Muscle of back (tissue), 3 donors: ENCODE measurements at regions not wholly inside any gene's neighbourhood (a gene's known extent, or its start where the extent isn't known, plus 50 kb on each side); places are given as distances from the start of the nearest gene placed in this dataset.
A peak's percentile ranks its signal among the peaks of the same experiment; 100 is the strongest.

Experiments
- DNase-seq, 3 donors: peaks; one replicate each; pipeline versions ENCODE4 v3.0.0 to v3.0.0-alpha.2; 2013

DNA sequence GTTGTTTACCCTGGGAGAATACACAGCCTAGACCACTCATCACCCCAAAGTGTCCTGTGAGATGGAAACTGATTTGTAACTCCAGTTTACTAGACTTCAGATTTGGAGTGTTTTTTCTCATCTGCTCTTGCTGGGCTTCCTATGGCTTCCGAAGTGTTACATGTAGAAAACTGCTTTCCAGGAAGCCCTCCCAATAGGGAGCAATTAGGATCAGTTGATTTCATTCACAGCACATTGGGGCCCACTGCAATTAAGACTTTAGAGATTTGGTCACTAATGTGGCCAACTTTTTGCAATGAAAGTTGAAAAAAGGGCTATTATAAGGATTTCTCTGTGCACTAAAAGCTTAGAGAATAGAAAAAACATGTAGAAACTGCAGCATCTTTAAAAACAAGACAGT lies 656.6 kb upstream of the CHAC2 start:
- no peak for DNase-seq

- no peak for DNase-seq
These were observed 659.4 kb upstream of the CHAC2 start for GRCh38 chr2:53108246-53108645.

- peak in 1 of 3 donors; percentile 15 for DNase-seq
These were observed 663.3 kb upstream of the CHAC2 start for GRCh38 chr2:53104263-53104662.

DNA sequence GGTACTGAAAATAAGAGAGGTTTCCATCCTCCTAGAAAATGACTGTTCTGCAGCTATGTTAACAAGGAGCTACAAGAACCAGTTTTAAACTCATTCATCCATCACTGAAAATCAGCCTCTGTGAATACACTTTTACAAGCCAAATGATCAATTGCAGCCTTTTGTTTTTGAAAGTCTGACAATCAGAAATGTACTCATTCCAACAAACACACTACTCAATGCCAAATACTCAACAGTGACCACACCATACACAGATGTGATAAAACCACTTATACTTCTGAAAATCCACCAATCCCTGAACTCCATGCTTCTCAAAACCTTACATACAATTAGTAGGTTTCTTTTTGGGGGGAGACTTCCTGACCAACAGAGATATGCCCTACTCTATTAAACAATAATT lies 663.9 kb upstream of the CHAC2 start:
- DNase-seq = no peak

DNA sequence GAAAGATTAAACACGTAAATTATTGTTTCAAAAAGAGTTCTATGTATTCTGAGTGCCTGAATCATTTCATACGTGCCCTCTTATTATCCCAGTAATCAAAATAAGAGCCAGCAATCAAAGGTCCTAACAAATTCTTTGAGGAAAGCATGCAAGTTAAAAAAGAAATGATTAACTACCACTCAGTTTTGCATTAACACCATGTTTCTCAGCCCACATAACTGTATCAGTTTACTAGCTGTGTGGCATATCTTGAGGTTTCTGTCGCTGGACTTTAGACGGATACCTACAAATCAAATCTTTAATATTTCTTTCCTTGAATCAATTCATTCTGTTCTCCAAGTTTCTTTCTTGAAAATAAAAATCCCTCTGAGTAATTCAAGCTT lies 668.9 kb upstream of the CHAC2 start:
- no peak for DNase-seq

GRCh38 chr2:53096351-53096750 lies 671.3 kb upstream of the CHAC2 start:
- no peak for DNase-seq

DNA sequence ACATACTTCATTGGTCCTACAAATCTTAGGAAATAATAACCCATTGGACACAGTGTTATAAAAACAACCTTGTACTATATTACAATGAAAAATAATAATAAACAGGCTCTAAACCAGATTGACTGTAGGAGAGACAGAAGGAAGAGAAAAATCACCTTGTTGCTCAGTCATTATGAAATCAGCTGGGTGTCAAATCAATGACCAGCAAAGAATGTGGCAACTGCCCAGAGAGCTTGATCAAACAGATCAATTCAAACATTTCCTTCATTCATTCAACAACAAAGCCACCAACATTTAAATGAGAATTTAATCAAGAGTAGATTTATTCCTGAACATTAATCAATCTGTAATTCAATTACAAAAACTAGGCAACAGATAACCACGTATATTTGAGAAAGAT lies 671.9 kb upstream of the CHAC2 start:
- no peak for DNase-seq

DNA sequence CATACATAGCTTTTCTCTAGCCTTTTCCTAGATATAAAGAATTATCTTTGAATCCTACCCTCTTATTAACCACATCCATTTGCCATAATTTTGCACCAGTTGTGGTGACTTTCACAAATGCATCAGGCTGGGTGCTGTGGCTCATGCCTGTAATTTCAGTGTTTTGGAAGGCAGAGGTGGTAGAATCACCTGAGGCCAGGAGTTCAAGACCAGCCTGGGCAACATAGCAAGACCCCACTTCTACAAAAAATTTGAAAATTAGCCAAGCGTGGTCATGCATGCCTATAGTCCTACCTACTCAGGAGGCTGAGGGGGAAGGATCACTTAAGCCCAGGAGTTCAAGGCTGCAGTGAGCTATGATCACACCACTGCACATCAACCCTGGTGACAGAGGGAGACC lies 672.4 kb upstream of the CHAC2 start:
- no peak for DNase-seq

DNA sequence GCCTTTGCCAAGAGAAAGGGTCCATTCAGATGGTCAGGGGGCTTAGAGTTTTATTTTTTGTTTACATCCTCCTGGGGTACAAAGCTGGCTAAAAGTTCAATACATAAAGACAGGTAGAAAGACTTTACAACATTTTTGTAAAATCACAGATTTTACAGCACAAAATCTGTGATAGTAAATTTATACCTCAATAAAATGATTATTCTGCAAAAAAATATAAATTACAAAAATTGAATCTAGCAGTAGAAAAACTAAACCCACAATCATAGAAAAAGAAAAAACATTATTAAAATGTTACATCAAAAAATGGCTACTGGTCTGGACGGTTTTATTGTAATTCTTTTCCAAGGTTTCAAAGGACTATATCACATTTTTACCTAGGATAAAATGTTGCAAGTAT lies 674.2 kb upstream of the CHAC2 start:
- no peak for DNase-seq

GRCh38 chr2:53091183-53091582 lies 676.4 kb upstream of the CHAC2 start:
- DNase-seq = no peak

DNA sequence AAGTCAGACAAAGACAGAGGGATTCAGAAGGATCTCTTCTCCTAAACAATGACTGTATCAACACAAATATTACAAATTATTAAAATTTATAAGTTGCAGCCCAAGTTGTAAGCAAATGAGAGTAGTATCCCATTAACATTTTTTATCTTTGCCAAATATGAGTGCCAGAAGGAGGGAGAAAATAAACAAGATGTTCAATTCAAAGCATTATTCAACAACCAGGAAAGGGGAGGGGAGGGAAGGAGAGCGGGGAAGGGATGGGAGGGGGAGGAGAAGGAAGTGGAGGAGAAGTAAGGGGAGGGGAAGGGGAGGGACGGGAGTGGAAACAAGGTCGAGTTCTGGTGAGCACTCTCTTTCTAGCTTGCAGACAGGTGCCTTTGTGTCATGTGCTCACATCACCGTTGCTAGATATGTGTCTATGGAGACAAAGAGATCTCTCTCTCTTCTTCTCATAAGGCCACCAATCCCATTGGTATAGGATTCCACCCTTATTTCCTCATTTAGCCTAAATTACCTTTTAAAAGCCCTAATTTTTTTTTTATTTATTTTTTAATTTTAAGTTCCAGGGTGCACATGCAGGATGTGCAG lies 679.6 kb upstream of the CHAC2 start:
- DNase-seq = no peak

DNA sequence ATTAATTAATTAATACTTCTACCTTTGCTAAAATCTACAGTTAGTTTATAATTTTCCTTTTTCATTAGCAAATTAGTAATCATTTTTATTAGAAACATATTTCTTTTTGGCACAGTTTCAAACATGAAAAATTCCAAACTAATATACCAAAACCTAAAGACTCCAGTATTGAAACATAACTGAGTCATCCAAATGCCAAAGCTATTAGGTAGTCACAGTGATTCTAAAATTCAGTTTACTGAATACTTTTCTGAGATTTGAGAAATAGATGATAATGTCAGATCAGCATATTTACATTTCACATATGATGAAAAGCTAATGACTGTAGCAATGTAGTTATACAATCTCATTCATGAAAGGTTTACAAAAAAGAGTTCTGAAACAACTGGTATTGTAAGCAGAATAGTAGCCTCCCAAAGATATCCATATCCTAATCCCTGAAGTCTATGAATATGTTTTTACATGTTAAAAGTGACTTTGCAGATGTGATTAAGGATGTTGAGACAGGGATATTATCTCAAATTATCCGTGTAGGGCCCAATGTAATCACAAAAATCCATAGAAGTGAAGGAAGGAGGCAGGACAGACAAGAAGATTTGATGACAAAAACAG lies 680.2 kb upstream of the CHAC2 start:
- peak in 2 of 3 donors; percentile 22 to 48 for DNase-seq

GRCh38 chr2:53077413-53077812 lies 690.2 kb upstream of the CHAC2 start:
- no peak for DNase-seq

- DNase-seq = peak in 2 of 3 donors; percentile 23 to 28
These were observed 691.8 kb upstream of the CHAC2 start for GRCh38 chr2:53075760-53076159.

- DNase-seq = no peak
These were observed 700.1 kb upstream of the CHAC2 start for GRCh38 chr2:53067533-53067932.

- no peak for DNase-seq
These were observed 700.5 kb upstream of the CHAC2 start for GRCh38 chr2:53067056-53067455.

GRCh38 chr2:53064154-53064553 lies 703.5 kb upstream of the CHAC2 start:
- no peak for DNase-seq

- no peak for DNase-seq
These were observed 709.1 kb upstream of the CHAC2 start for GRCh38 chr2:53058526-53058925.

DNA sequence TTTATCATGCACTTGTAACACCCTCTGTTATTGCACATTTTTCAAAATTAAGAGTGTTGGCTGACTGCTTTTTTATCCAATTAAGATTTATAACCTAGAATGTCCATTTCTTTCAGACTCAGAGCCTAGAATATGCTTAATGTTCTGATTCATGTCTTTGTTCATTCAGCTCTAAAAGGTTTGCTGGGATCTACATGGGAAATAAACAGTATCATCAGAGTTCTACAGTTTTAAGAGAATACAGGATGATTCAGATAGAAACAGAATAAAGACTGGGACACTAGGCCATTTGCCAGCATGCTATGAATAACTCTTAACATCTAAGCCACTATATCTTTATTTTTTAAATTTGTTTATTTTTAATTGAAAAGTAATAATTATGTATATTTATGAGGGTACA lies 713.7 kb upstream of the CHAC2 start:
- no peak for DNase-seq

- no peak for DNase-seq
These were observed 716.4 kb upstream of the CHAC2 start for GRCh38 chr2:53051157-53051556.

DNA sequence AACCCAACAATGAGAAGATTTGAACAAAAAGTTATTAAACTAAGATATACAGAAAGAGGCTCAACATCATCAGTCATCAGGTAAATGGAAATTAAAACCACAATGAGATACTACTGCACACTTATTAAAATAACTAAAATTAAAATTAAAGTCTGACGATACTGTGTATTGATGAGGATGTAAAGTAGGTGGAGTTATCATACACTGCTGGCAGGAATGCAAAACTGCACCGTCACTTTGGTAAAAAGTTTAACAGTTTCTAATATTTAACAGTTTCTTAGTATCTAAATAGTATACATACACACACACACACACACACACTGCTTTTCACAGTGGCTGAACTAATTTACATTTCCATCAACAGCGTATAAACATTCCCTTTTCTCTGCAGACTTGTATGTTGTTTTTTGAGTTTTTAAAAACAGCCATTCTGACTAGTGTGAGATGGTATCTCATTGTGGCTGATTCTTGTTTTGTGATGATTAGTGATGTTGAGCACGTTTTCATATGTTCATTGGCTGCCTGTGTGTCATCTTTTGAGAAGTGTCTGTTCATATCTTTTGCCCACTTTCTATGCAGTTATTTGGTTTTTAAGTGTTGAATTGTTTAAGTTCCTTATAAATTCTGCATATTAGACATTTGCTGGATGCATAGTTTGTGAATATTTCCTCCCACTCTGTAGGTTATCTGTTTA lies 726.9 kb upstream of the CHAC2 start:
- DNase-seq = no peak

GRCh38 chr2:53036196-53036595 lies 731.4 kb upstream of the CHAC2 start:
- DNase-seq = peak in 1 of 3 donors; percentile 58

DNA sequence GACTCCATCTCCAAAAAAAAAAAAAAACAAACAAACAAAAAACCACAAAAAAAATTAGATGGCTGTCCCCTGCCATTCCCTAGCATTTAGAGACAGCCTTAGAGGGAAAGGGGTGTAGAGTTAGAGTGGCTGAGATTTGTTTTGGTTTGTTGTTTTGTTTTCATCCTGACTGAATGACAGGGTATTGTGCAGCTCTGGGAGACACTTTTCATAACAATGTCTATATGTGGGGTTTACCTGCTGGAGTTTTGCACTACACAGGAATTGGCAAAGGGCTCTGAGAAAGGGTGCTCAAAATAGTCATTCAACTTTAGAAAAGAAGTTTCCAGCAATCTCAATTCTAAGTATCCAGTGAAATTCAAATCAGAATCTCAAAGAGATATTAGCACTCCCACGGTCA lies 732.5 kb upstream of the CHAC2 start:
- no peak for DNase-seq

DNA sequence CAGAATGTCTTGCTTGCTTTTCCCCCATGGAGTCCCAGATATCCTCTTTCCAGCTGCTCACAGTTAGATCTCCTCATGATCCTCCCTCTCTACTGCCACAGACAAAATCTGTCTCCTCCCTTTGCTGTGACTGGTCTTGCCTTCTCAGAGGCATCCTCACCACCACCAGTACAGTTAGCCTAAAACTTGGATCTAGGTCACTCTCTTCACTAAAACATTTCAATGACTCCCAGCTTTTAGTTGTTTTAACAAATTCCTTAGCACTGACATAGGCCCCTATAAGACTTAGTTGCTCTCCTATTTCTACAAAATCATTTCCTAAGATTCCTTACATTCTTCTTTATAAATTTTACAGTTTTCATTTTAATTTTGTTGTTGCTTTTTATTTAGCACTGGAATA lies 734.2 kb upstream of the CHAC2 start:
- DNase-seq = peak in 1 of 3 donors; percentile 54
